Panc1 (cell line): ENCODE measurements at regions not wholly inside any gene's neighbourhood (a gene's known extent, or its start where the extent isn't known, plus 50 kb on each side); places are given as distances from the start of the nearest gene placed in this dataset.

ENCODE experiments used
- ATAC-seq: fragments of 200-7000 bp; cut with Tn5 transposase; 2 replicates; pipeline ENCODE4 v1.9.1; 2020; ENCODE audit warnings: mild to moderate bottlenecking, moderate library complexity
- BruUV-seq: library from RNA; stranded (reverse); fragments of 400-500 nt; replicated peaks from 2 replicates; lab custom pipeline; 2021; lab: Mats Ljungman, UMichigan
- CTCF ChIA-PET: fragments of 300-600 bp; sonication (Branson Sonifier 250); formaldehyde crosslinking; loops from one replicate; lab custom pipeline; 2022; ENCODE audit warnings: antibody characterized with exemption; lab: Charles Lee
- POLR2A ChIA-PET: fragments of 300-600 bp; sonication (Branson Sonifier 250); formaldehyde crosslinking; loops from one replicate; lab custom pipeline; 2022; ENCODE audit warnings: antibody characterized with exemption; lab: Charles Lee
- DNase-seq: peaks from one replicate; pipeline ENCODE4 v3.0.0-alpha.2; 2010; ENCODE audit warnings: low read depth, low spot score
- H3K27ac ChIP-seq: 2 replicates; pipeline ENCODE4 v1.5.1; 2011; ENCODE audit warnings: mild to moderate bottlenecking, low read length, inconsistent platforms
- H3K27me3 ChIP-seq: fragments of 200-500 bp; sonication (Bioruptor generic); 2 replicates; pipeline ENCODE4 v1.6.0; 2014; ENCODE audit warnings: low read length, inconsistent platforms; ENCODE audit not compliant: control insufficient read depth, insufficient read depth
- H3K36me3 ChIP-seq: fragments of 200-500 bp; sonication (Bioruptor generic); 2 replicates; pipeline ENCODE4 v1.5.1; 2014; ENCODE audit warnings: inconsistent platforms, mild to moderate bottlenecking, low read length, moderate library complexity; ENCODE audit not compliant: control insufficient read depth, insufficient read depth
- H3K4me1 ChIP-seq: 2 replicates; pipeline ENCODE4 v1.5.1; 2011; ENCODE audit warnings: inconsistent platforms, mild to moderate bottlenecking, low read length, moderate library complexity; ENCODE audit not compliant: control insufficient read depth, insufficient read depth
- H3K4me3 ChIP-seq, 2 experiments: 2 replicates each; pipeline ENCODE4 v1.5.1; 2011 to 2012; ENCODE audit warnings: low read depth in 2 of 2, low read length in 2 of 2, mild to moderate bottlenecking in 2 of 2, inconsistent platforms in 1 of 2, moderate library complexity in 1 of 2
- H3K9me3 ChIP-seq: fragments of 200-500 bp; sonication (Bioruptor generic); 2 replicates; pipeline ENCODE4 v1.5.1; 2014; ENCODE audit warnings: low read depth, mild to moderate bottlenecking, inconsistent platforms, low read length, moderate library complexity; ENCODE audit not compliant: control insufficient read depth, insufficient read depth
- CTCF ChIP-seq: fragments of 450-650 bp; IDR thresholded peaks from 2 replicates; pipeline ENCODE4 v1.5.1; 2017; ENCODE audit warnings: mild to moderate bottlenecking
- POLR2AphosphoS5 ChIP-seq: IDR thresholded peaks from 2 replicates; pipeline ENCODE4 v1.6.1; 2012; ENCODE audit warnings: mild to moderate bottlenecking, low read depth, low read length, moderate library complexity
- REST ChIP-seq, 2 experiments: IDR thresholded peaks; 2 replicates each; pipeline ENCODE4 v1.6.1; 2011 to 2012; ENCODE audit warnings: low read depth in 2 of 2, control low read depth in 1 of 2, low read length in 1 of 2, mild to moderate bottlenecking in 1 of 2, moderate library complexity in 1 of 2; ENCODE audit not compliant: insufficient read depth in 1 of 2
- SIN3A ChIP-seq: IDR thresholded peaks from 2 replicates; pipeline ENCODE4 v1.6.1; 2012; ENCODE audit warnings: low read depth, mild to moderate bottlenecking, low read length, moderate library complexity, borderline replicate concordance; ENCODE audit not compliant: insufficient read depth
- TCF7L2 ChIP-seq: IDR thresholded peaks from 2 replicates; pipeline ENCODE4 v1.6.1; 2011; ENCODE audit warnings: mild to moderate bottlenecking, low read depth, low read length, inconsistent platforms
- in situ Hi-C: cut with HindIII; loops from 2 replicates; pipeline ENCODE4 v1.10.0; 2016; ENCODE audit warnings: low sequenced_read_pairs, low pct_unique_long_range_greater_than_20kb
- intact Hi-C: fragments of 100-400 bp; cut with micrococcal nuclease; formaldehyde crosslinking; loops from one replicate; pipeline ENCODE4 v1.10.0; 2022; ENCODE audit not compliant: unreplicated experiment

- in situ Hi-C loops, result no loop called here
- Histone ChIP-seq H3K4me3 (no peak overlapping the region), H3K27me3 (peaks cover 12% of the 10 kb centered on the region; the same call in 1 of the 2 replicates), H3K36me3 (no peaks in the 10 kb centered on the region), H3K9me3 (no peaks in the 10 kb centered on the region), H3K27ac (no peak overlapping the region), H3K4me1 (no peaks in the 10 kb centered on the region; the same call in 1 of the 2 replicates)
- ChIA-PET CTCF (no interaction called here), POLR2A (no interaction called here)
- intact Hi-C loops, result no loop called here
- ATAC-seq (no peak), DNase-seq (no peak)
- no TSS peak for BruUV-seq
- TF ChIP-seq POLR2AphosphoS5, result no peak
- TF ChIP-seq SIN3A, result no peak
- TF ChIP-seq TCF7L2, result no peak
- TF ChIP-seq REST (IDR thresholded peaks at IDR 0.05; ENCODE audit: insufficient read depth in 1 of 2, low read depth in 2 of 2, low read length in 1 of 2), result no peak
- no peak for TF ChIP-seq CTCF
Observed at GRCh38 chr1:47578721-47579419, 141.0 kb downstream of the FOXD2 start.

- no peak overlapping the region for H3K27ac ChIP-seq
- CTCF ChIA-PET, result no interaction called here
- in situ Hi-C loops (no loop called here), intact Hi-C loops (no loop called here)
- no peaks in the 10 kb centered on the region; the same call in 1 of the 2 replicates for H3K4me1 ChIP-seq
- DNase-seq, result no peak
- BruUV-seq, result no TSS peak
- H3K27me3 ChIP-seq, result peaks cover 15% of the 10 kb centered on the region; the same call in 1 of the 2 replicates
- H3K9me3 ChIP-seq, result no peaks in the 10 kb centered on the region
- POLR2A ChIA-PET, result no interaction called here
- TF ChIP-seq POLR2AphosphoS5 (no peak), TCF7L2 (no peak), SIN3A (no peak), CTCF (no peak), REST (IDR thresholded peaks at IDR 0.05; ENCODE audit: insufficient read depth in 1 of 2, low read depth in 2 of 2, low read length in 1 of 2) (no peak)
- no peak for ATAC-seq
- H3K4me3 ChIP-seq, result no peak overlapping the region
- H3K36me3 ChIP-seq, result no peaks in the 10 kb centered on the region
Observed at GRCh38 chr1:47579809-47580208, 142.0 kb downstream of the FOXD2 start.
